NOMO-1 (cell line): ENCODE measurements at regions not wholly inside any gene's neighbourhood (a gene's known extent, or its start where the extent isn't known, plus 50 kb on each side); places are given as distances from the start of the nearest gene placed in this dataset.

ENCODE experiments used
- DNase-seq, 2 experiments: peaks; one replicate each; lab custom pipeline; 2025; ENCODE audit not compliant: unreplicated experiment in 2 of 2; lab: John Stamatoyannopoulos, UW

DNA sequence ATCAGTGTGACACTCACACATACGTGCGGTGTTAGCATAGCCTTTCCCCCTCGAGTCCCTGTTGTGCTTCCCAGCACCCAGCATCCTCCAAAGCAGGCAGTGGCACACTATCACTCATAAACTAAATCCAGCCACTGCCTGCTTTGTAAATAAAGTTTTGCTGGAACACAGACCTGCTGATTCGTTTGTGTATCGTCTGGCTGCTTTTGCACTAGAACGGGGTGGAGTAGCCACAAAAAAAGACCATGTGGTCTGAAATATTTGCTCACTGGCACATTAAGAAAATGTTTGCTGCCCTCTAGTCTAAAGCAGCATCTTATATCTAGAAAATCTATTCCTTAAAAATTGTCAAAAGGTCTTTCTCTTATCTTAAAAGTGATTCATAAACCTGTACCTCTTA is 341.2 kb upstream of the ZFHX3 start:
- no peak for DNase-seq

DNA sequence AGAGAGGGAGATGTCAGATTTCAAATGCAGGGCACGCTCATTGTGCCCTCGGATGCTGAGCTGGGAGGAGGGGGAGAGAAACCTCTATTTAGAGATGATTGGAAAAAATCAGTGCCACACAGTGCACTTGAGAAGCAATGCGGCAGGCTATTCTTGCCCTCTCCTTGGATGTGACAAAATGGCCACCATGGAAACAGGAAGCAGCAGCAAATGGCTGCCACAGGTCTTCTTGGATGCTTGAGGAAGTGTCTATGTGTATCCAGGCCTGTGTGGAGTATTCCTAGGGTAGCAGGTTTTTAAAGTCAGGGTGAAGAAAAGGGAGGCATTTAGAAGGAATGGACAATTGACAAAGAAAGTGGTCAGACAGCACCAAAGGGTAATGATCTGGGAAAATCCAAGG is 340.1 kb upstream of the ZFHX3 start:
- DNase-seq: no peak

- no peak for DNase-seq
Observed at GRCh38 chr16:73385696-73386095, 337.8 kb upstream of the ZFHX3 start.

GRCh38 chr16:73384506-73385089 is 336.7 kb upstream of the ZFHX3 start:
- DNase-seq: no peak

DNA sequence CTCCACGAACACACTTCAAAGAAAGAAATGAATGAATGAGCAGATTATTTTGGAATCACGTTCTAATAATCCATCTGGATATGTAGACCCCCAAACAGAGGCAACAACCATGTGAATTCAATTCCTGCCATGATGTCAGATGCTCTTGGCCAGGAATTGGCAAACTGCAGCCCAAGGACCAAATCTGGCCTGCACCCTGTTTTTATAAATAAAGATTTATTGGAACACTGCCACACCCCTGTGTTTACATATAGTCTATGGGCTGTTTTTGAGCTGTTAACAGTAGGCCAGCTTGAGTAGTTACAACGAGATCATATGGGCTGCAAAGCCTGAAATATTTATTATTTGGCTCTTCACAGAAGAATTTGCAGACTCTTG is 336.0 kb upstream of the ZFHX3 start:
- DNase-seq: no peak

- DNase-seq: no peak
Observed at GRCh38 chr16:73383195-73383987, 335.5 kb upstream of the ZFHX3 start.

- no peak for DNase-seq
Observed at GRCh38 chr16:73378471-73378870, 330.5 kb upstream of the ZFHX3 start.

DNA sequence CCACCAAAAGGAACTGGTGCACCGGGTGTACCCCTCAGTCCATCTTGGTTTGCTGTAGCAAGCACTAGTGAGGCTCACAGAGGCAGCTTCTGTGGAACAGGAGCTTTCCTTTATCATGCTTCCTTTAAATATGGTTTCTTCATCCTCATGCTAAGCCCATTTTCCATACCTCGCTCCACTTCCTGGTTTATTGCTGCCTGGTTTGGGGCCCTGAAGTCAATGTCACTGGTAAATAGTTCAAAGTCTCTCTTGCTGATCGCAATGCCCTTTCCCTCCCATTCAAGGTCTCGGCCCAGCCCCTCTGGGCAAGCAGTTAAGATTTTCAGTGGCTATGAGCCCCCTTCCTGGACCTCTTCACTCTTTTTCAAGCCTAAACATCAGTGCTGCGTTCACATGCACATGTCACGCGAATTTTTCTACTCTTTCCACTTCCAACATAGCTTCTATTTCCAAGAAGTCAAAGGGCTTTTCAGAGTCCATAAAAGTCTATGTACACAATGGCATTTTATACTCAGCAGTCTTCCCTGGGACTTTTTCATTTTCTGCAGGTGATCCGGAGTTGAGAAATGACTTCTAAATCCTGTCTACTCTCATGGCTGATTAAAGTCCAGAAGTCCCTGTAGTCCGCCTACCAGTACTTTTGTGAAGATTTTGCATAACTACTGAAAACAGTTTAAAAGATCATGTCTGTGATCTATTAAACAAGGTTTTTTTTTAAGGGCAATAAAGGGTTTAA is 323.8 kb upstream of the ZFHX3 start:
- no peak for DNase-seq

DNA sequence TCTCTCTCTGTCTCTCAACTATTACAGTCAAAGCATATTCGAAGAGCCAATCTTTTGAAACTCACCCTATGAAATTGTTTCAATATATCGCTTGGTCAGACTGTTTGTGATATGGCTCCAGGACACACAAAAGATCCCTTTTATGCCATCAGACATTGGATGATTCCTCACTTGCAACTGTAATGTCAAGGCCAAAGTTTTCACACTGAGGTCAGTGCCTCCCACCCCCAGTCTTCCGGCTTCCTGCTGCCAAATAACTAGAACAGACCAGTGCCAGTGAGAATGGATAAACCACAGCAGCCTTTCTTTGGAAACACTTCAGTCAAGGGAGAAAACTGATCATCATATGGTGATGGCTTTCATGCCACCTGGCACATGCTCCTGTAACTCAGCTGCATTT is 321.9 kb upstream of the ZFHX3 start:
- DNase-seq: no peak

DNA sequence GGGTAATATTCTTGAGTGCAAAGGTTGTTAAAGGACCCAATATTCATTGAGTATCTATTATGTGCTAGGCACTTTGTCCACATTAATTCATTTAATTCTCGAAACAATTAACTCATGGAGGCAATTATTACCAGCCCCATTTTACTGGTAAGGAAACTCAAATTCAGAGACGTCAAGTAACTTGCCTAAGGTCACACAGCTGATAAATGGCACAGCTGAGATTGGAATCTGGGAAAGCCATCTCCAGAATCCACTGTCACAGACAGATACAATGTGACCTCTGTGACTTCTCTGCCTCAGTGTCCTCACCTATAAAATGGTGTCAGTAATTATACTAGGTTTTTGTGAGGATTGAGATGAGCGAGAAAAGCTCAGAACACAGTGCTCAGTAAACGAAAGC is 320.8 kb upstream of the ZFHX3 start:
- DNase-seq: no peak

DNA sequence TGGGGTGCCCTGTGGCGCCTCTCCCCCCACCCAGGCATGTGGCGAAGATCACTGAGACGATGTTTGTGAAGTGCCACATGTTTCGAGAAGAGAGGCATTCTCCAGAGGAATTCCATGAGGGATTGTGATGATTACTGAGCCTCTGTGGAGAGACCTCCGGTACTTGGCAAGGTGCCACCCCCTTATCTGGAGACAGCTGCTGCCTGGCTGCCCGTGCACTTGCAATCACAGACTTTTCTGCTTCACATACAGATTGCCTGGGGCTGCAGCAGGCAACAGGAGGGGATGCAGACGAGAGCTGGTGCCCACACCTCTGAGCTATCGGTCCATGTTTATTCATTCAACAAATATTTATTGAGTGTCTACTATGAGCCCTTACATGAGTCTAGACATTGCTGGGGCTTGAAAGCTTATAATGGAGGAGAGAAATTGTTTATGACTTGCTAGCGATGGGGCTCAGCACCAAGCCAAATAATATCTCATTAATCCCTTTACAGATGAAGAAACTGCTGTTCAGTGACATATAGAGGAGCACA is 317.2 kb upstream of the ZFHX3 start:
- no peak for DNase-seq

GRCh38 chr16:73364413-73364812 is 316.5 kb upstream of the ZFHX3 start:
- no peak for DNase-seq

DNA sequence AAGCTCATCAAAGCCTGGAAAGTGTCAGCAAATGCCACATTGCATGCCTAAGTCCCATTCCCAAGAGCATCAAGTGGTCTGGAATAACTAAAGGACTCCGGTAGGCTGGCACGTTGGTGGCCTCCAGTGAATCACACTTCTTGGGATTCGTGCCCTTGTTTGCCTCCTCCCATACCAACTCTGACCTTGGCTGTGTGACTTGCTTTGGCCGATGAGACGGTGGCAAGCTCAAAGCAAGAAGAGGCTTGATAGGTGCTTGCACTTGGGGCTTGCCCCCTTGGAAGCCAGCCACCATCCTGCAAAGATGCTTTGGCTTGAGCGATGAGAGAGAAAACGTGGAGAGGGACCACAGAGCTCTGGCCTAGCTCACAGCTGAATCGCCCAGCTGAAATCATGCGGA is 313.1 kb upstream of the ZFHX3 start:
- DNase-seq: no peak

DNA sequence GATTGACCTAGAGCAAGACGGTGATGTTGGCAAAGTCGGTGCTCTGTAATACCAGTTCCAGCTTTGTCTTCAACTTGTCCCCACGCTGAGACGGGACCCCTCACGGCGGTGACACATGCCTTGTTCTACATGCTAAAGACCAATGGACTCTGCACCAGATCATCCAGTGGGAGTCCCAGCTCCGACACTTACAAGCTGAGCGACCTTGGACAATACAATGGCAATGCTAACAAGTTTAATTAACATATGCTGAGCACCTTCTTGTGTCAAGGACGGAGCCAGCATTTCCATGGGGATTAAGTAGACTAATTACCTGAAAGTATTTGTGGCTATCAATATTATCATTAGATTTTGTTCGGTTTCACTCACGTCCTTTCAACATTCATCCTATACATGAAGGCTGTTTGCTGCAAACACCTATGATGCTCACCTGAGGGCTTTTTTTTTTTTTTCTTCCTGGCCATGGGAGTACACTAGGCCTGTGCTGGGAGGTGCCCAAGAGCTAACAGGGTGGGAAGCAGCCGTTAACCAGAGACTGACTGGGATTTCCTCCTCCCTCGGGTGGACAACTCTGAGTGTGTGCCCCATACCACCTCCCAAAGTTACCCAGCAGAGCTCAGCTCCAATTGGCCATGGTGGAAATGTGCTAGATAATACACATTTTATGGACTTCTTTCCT is 308.6 kb upstream of the ZFHX3 start:
- no peak for DNase-seq

DNA sequence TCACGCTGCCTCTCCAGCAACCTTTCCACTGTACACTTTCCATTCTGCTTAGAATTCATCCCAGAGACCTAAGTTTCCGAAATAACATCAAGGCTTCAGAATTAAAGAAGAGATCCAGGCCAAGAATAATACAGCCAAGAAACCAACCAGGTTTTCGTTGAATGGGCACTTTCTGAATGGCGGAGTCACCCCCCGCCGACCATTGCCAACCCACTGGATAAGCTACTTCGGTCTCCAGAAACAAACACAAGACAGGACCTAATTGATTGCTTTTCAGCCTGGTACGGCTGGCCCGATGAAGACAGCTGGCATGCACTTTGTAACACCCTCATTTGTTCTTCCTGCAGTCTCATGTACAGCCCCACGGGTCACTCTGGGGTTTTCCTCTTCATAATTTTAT is 308.1 kb upstream of the ZFHX3 start:
- DNase-seq: no peak

DNA sequence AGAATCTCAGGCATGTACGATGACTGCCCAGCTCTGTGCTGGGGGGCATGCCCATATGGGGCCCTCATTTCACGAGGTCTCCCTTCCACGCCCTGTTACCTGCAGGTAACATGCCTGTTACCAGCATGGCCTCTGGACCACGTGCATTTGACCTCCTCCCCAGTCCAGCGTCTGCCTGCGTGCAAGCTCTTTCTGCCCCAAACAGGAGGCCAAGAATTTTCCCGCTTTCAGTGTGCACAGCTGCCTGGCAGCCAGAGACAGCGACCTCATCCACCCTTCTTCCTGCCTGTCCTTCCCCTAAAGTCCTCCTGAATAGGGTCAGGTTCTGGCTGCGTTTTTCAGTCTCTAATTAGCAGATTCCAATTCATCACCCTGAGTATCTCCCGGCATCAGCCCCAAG is 306.5 kb upstream of the ZFHX3 start:
- DNase-seq: no peak

DNA sequence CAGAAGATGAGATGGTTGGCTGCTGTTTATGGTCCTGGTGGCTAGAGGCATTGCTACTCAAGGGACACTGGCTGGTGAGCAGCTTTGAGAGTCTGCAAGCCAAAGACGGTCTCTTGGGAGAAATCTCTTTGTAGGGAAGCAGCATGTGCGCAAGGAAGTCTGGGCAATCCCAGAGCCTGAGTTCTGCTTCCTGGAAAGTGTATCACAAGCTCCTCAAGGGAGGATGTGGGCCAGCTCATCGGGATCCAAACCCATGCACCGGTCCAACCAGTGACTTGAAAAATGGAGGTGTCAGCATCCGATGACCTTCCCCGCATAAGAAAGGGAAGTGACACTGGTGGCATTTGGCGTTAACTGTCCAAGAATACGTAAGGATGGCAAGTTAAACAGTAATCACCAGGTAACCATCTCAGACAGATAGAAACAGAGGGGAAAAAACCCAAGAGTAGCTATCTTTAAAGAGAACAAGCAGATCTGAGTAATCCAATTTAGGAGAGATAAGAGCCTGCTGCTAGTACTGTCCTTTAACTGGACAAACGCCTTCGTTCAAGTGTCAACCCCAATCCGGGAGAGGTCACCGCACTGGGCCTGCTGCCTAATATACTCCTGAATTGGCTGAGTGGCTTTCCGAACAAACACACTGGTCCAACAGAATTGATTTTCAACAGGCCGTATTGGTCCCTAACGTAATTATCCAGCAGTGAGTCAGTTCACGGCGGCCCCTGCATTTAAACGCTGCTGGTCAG is 303.0 kb upstream of the ZFHX3 start:
- no peak for DNase-seq

DNA sequence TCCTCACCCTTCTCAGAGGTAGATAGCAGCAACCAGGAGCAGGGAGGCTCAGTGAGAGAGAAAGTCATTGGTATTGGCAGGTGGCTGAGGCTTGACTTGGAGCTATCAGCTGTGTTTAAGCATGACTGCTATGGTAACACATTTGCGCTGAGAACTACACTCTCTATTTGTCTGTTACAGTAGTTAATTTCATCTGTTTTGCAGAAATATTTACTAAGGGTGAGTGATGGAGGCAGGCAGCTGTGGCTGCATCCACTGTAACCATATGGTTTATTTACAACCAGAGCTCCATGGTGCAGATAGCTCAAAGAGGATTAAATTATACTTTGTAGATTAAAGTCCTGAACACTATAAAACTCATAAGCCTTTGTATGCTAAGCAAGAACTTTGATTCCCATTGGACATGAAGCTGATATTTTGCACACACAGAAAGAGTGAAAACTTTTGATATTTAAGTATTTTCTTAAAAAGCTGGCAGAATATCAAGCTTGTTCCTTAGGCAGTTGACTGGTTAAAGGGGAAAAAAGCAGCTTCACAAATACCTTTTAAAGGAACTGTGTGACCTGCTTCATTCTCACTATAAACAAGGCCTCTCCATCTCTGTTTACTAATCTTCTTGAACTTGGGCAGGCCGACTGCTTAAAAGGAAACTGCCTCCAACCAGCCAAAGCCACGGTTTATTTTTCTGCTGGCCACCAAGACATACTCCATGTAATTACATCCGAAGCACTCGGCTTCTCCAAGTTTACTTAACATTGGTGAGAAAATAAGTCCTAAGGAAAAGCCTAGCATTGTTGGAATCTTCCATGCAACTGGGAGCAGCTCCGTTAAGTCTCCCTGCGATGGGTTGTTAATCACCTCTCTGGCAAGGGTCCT is 299.8 kb upstream of the ZFHX3 start:
- DNase-seq: no peak

- DNase-seq: no peak
Observed at GRCh38 chr16:73339821-73340220, 291.9 kb upstream of the ZFHX3 start.
